ENCODE measurements at regions not wholly inside any gene's neighbourhood (a gene's known extent, or its start where the extent isn't known, plus 50 kb on each side); places are given as distances from the start of the nearest gene placed in this dataset.

DNA sequence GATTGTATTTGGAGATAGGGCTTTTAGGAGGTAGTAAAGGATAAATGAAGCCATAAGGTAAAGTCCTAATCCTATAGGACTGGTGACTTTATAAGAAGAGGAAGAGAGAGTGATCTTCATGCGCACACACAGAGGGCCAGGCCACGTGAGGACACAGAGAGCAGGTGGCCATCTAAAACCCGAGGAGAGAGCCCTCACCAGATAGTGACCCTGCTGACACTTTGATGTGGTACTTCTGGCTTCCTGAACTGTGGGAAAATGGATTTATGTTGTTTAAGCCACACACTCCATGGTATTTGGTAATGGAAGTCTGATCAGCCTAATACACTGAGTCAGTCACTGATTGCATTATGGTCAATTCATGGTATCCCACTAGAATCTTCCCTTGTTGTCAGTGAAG lies 164.9 kb upstream of the TAPT1 start:
- TF ChIP-seq, protein P1, sequence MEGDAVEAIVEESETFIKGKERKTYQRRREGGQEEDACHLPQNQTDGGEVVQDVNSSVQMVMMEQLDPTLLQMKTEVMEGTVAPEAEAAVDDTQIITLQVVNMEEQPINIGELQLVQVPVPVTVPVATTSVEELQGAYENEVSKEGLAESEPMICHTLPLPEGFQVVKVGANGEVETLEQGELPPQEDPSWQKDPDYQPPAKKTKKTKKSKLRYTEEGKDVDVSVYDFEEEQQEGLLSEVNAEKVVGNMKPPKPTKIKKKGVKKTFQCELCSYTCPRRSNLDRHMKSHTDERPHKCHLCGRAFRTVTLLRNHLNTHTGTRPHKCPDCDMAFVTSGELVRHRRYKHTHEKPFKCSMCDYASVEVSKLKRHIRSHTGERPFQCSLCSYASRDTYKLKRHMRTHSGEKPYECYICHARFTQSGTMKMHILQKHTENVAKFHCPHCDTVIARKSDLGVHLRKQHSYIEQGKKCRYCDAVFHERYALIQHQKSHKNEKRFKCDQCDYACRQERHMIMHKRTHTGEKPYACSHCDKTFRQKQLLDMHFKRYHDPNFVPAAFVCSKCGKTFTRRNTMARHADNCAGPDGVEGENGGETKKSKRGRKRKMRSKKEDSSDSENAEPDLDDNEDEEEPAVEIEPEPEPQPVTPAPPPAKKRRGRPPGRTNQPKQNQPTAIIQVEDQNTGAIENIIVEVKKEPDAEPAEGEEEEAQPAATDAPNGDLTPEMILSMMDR (IDR thresholded peaks at IDR 0.05): no peak
- Histone ChIP-seq H3K4me3 (no peak overlapping the region), H3K27me3 (no peaks in the 10 kb centered on the region), H3K36me3 (no peaks in the 10 kb centered on the region), H3K4me1 (no peaks in the 10 kb centered on the region), H3K9me3 (no peaks in the 10 kb centered on the region), H3K27ac (no peak overlapping the region)
- DNase-seq (ENCODE audit: low spot score in 2 of 2): no peak
- intact Hi-C loops (cut with DNase I): no loop called here

DNA sequence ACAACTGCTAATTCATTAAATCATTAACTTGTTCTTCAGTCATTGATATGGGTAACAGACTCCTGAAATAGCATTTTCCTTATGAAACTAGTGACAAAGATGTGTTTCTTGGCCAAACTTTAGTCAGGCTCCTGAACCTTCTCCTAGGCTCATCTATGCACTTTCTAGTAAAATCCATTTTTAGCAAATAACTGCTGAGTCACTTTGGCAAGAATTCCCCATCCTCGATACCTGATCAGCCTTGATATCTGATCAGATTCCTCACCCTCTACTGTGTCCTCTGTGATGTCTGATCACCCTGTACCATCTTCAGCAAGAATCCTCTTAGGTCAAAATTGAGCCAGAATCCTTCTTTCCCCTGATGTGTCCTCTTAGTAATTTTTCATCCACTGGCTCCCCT lies 161.2 kb upstream of the TAPT1 start:
- TF ChIP-seq, protein P1 (IDR thresholded peaks at IDR 0.05): no peak
- DNase-seq (ENCODE audit: low spot score in 2 of 2): no peak
- no peaks in the 10 kb centered on the region for H3K9me3 ChIP-seq
- no peak overlapping the region for H3K4me3 ChIP-seq
- intact Hi-C loops (cut with DNase I): no loop called here
- no peak overlapping the region for H3K27ac ChIP-seq
- H3K36me3 ChIP-seq: no peaks in the 10 kb centered on the region
- no peaks in the 10 kb centered on the region for H3K27me3 ChIP-seq
- H3K4me1 ChIP-seq: no peaks in the 10 kb centered on the region

DNA sequence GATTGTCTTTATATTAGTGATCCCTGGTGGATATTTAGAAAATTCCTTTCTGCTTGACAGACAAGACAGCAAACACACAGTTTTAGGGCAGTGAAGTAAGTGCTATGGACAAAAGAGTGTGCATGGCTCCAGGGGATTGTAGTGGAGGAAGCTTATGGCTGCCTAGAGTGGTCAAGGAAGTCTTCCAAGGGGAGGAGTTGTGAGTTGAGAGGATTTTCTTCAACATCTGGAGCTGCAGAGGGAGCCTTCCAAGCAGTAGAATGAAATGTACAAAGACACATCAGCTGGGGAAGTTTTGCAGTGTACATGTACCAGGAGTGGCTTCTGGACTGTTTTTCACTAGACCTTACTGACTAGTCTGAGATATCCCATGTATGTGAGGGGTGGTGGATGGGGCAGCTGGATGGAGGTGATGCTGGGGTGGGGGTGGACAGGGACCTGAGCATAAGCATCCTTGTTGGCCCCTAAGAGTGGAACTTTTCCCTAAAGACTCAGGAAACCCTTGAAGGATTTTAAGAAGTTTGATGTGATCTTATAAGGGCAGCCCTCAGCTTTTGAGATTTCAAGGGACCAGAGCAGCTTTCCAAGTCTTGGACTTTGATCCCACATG lies 160.5 kb upstream of the TAPT1 start:
- intact Hi-C loops (cut with DNase I): no loop called here
- no peaks in the 10 kb centered on the region for H3K9me3 ChIP-seq
- H3K27ac ChIP-seq: no peak overlapping the region
- H3K36me3 ChIP-seq: no peaks in the 10 kb centered on the region
- no peak for DNase-seq (ENCODE audit: low spot score in 2 of 2)
- H3K4me1 ChIP-seq: no peaks in the 10 kb centered on the region
- H3K4me3 ChIP-seq: no peak overlapping the region
- TF ChIP-seq, protein P1 (IDR thresholded peaks at IDR 0.05): no peak
- no peaks in the 10 kb centered on the region for H3K27me3 ChIP-seq

DNA sequence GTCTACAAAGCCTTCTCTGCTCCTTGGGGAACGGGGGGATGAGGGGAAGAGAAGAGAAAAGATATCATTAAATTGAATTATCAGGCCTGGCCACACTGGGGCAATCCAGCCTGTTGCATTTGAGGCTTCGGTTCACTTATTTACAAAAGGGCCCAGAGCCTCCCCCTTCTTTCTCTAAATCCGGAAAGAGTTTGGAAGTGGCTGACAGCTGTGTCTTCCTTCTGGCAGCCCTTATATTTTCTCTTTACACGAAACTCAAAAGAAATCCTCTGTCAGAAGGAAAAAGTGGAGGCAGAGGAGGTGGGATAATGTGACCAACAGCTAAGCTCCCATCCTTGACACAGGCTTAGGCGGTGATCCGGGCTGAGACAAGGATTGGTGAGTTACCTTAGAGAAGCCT lies 158.3 kb upstream of the TAPT1 start:
- Histone ChIP-seq H3K9me3 (no peaks in the 10 kb centered on the region), H3K27me3 (no peaks in the 10 kb centered on the region), H3K4me1 (no peaks in the 10 kb centered on the region), H3K27ac (no peak overlapping the region), H3K4me3 (no peak overlapping the region), H3K36me3 (no peaks in the 10 kb centered on the region)
- intact Hi-C loops (cut with DNase I): no loop called here
- TF ChIP-seq, protein P1 (IDR thresholded peaks at IDR 0.05): no peak
- no peak for DNase-seq (ENCODE audit: low spot score in 2 of 2)

DNA sequence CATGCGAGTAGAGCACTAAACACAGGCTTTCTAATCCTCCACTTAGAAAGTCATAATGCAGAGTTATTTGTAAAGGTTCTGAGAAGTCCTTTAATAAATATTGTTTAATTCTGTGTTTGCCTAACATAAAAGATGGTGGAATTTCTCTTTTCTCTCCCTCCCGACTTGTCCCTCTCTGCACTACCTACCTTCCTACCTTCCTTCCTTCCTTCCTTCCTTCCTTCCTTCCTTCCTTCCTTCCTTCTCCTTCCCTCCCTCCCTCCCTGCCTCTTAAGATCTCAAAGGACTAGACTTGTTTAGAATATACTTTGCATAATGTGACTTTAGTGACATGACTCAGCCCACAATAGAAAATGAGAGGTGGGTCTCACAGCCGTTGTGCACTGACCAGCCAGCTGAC lies 156.3 kb upstream of the TAPT1 start:
- H3K4me3 ChIP-seq: no peak overlapping the region
- no peaks in the 10 kb centered on the region for H3K9me3 ChIP-seq
- intact Hi-C loops (cut with DNase I): no loop called here
- H3K27me3 ChIP-seq: no peaks in the 10 kb centered on the region
- H3K36me3 ChIP-seq: no peaks in the 10 kb centered on the region
- DNase-seq (ENCODE audit: low spot score in 2 of 2): no peak
- no peaks in the 10 kb centered on the region for H3K4me1 ChIP-seq
- no peak overlapping the region for H3K27ac ChIP-seq
- TF ChIP-seq, protein P1 (IDR thresholded peaks at IDR 0.05): no peak

DNA sequence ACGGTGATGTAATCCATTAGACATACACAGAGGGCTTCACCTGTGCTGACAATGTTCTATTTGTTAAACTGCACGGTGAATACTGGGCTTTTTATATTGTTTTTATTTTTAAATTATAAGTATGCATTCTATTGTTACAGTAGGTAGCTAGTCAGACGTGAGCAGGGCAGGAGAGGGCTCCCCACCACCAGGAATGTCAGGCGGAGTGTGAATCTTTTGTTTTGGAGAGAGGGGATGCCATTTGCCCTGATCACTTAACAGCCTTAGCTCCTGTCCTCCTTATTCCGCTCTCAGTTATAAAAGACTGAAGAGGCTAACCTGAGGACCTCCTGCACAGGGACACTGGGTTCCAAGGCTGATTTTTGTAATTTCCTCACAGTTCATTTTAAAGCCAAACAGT lies 151.6 kb upstream of the TAPT1 start:
- TF ChIP-seq, protein P1 (IDR thresholded peaks at IDR 0.05): no peak
- Histone ChIP-seq H3K27ac (no peak overlapping the region), H3K36me3 (no peaks in the 10 kb centered on the region), H3K4me1 (no peaks in the 10 kb centered on the region), H3K4me3 (no peak overlapping the region), H3K27me3 (no peaks in the 10 kb centered on the region), H3K9me3 (no peaks in the 10 kb centered on the region)
- intact Hi-C loops (cut with DNase I): no loop called here
- DNase-seq (ENCODE audit: low spot score in 2 of 2): no peak
